ENCODE measurements at regions not wholly inside any gene's neighbourhood (a gene's known extent, or its start where the extent isn't known, plus 50 kb on each side); places are given as distances from the start of the nearest gene placed in this dataset.

DNA sequence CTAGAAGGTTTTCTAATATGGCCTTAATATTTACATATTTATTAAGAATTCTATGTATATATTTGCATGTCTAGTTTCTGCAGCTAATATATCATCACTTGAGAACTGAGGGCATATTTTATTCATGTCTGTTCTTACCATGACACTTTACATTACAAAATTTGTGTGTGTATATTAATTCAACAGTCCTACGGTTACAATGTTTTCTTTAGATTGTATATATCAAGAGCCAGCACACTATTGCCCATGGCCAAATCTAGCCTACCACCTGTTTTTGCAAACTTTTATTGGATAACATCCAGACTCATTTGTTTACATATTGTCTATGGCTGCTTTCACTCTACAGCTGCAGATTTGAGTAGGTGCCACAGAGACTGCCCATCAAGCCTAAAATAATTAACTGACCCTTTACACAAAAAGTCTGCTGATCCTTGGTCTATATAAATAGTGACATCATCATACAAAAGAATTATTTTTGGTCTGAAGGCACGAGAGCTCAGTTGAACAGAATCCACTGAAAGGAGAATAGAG lies 577.4 kb upstream of the PBX1 start:
- no peak for ATAC-seq
- CTCF ChIA-PET = no interaction called here

DNA sequence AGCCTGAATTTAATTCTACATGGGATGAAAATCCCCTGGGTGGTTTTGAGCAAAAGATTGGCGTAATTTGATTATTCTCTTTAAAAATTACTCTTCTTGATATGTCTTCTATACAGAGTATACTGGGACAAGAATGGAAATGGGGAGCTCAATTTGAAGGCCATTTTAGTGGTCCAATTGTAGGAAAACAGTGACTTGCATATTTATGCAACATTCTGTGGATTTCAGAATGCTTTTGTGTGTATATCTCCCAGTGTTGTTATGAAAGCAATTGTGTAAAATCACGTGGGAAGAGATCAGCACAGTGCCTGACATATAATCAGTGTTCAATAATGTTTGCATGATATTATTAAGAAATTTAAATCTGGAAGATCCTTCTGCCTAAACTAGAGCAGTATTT lies 575.9 kb upstream of the PBX1 start:
- Mint-ChIP-seq H3K4me3 (no peak overlapping the region), H3K27ac (no peak overlapping the region), H3K4me1 (peaks cover 10% of the 10 kb centered on the region), H3K27me3 (ENCODE audit: low read depth) (no peaks in the 10 kb centered on the region), H3K9me3 (no peaks in the 10 kb centered on the region), H3K36me3 (no peaks in the 10 kb centered on the region)
- ATAC-seq (no peak), DNase-seq (ENCODE audit: low spot score) (no peak)
- ChIA-PET CTCF (no interaction called here), POLR2A (no interaction called here)
- TF ChIP-seq, protein P1, sequence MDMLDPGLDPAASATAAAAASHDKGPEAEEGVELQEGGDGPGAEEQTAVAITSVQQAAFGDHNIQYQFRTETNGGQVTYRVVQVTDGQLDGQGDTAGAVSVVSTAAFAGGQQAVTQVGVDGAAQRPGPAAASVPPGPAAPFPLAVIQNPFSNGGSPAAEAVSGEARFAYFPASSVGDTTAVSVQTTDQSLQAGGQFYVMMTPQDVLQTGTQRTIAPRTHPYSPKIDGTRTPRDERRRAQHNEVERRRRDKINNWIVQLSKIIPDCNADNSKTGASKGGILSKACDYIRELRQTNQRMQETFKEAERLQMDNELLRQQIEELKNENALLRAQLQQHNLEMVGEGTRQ (CRISPR knock-in tag; IDR thresholded peaks at IDR 0.05) = no peak
- TF ChIP-seq, protein P2, sequence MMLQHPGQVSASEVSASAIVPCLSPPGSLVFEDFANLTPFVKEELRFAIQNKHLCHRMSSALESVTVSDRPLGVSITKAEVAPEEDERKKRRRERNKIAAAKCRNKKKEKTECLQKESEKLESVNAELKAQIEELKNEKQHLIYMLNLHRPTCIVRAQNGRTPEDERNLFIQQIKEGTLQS (CRISPR knock-in tag; conservative IDR thresholded peaks at IDR 0.05) = no peak
- TF ChIP-seq IRF2 (CRISPR knock-in tag; IDR thresholded peaks at IDR 0.05; ENCODE audit: borderline replicate concordance, low read depth) (no peak), SP1 (CRISPR knock-in tag; conservative IDR thresholded peaks at IDR 0.05) (no peak), TP53 (CRISPR knock-in tag; IDR thresholded peaks at IDR 0.05) (no peak), RELA (CRISPR knock-in tag; IDR thresholded peaks at IDR 0.05; ENCODE audit: borderline replicate concordance) (no peak), SMAD3 (CRISPR knock-in tag; IDR thresholded peaks at IDR 0.05; ENCODE audit: borderline replicate concordance) (no peak)
- TF ChIP-seq, protein P3, sequence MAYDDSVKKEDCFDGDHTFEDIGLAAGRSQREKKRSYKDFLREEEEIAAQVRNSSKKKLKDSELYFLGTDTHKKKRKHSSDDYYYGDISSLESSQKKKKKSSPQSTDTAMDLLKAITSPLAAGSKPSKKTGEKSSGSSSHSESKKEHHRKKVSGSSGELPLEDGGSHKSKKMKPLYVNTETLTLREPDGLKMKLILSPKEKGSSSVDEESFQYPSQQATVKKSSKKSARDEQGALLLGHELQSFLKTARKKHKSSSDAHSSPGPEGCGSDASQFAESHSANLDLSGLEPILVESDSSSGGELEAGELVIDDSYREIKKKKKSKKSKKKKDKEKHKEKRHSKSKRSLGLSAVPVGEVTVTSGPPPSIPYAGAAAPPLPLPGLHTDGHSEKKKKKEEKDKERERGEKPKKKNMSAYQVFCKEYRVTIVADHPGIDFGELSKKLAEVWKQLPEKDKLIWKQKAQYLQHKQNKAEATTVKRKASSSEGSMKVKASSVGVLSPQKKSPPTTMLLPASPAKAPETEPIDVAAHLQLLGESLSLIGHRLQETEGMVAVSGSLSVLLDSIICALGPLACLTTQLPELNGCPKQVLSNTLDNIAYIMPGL (CRISPR knock-in tag; IDR thresholded peaks at IDR 0.05) = no peak
- TF ChIP-seq, protein P4, sequence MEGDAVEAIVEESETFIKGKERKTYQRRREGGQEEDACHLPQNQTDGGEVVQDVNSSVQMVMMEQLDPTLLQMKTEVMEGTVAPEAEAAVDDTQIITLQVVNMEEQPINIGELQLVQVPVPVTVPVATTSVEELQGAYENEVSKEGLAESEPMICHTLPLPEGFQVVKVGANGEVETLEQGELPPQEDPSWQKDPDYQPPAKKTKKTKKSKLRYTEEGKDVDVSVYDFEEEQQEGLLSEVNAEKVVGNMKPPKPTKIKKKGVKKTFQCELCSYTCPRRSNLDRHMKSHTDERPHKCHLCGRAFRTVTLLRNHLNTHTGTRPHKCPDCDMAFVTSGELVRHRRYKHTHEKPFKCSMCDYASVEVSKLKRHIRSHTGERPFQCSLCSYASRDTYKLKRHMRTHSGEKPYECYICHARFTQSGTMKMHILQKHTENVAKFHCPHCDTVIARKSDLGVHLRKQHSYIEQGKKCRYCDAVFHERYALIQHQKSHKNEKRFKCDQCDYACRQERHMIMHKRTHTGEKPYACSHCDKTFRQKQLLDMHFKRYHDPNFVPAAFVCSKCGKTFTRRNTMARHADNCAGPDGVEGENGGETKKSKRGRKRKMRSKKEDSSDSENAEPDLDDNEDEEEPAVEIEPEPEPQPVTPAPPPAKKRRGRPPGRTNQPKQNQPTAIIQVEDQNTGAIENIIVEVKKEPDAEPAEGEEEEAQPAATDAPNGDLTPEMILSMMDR (IDR thresholded peaks at IDR 0.05) = no peak

More for the DNA sequence above, 577.4 kb upstream of the PBX1 start:
- POLR2A ChIA-PET = no interaction called here
- Mint-ChIP-seq H3K27ac (no peak overlapping the region), H3K4me1 (peaks cover 10% of the 10 kb centered on the region), H3K36me3 (no peaks in the 10 kb centered on the region), H3K27me3 (ENCODE audit: low read depth) (no peaks in the 10 kb centered on the region), H3K9me3 (no peaks in the 10 kb centered on the region), H3K4me3 (no peak overlapping the region)
- no peak for TF ChIP-seq ELF4 (CRISPR knock-in tag; IDR thresholded peaks at IDR 0.05; ENCODE audit: low read depth)
- TF ChIP-seq, protein P5, sequence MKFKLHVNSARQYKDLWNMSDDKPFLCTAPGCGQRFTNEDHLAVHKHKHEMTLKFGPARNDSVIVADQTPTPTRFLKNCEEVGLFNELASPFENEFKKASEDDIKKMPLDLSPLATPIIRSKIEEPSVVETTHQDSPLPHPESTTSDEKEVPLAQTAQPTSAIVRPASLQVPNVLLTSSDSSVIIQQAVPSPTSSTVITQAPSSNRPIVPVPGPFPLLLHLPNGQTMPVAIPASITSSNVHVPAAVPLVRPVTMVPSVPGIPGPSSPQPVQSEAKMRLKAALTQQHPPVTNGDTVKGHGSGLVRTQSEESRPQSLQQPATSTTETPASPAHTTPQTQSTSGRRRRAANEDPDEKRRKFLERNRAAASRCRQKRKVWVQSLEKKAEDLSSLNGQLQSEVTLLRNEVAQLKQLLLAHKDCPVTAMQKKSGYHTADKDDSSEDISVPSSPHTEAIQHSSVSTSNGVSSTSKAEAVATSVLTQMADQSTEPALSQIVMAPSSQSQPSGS (CRISPR knock-in tag; IDR thresholded peaks at IDR 0.05; ENCODE audit: borderline replicate concordance, low read depth) = no peak
- TF ChIP-seq SOX15 (CRISPR knock-in tag; IDR thresholded peaks at IDR 0.05) = no peak
- TF ChIP-seq, protein P6, sequence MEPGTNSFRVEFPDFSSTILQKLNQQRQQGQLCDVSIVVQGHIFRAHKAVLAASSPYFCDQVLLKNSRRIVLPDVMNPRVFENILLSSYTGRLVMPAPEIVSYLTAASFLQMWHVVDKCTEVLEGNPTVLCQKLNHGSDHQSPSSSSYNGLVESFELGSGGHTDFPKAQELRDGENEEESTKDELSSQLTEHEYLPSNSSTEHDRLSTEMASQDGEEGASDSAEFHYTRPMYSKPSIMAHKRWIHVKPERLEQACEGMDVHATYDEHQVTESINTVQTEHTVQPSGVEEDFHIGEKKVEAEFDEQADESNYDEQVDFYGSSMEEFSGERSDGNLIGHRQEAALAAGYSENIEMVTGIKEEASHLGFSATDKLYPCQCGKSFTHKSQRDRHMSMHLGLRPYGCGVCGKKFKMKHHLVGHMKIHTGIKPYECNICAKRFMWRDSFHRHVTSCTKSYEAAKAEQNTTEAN (CRISPR knock-in tag; IDR thresholded peaks at IDR 0.05) = no peak
- TF ChIP-seq SMAD3 (CRISPR knock-in tag; IDR thresholded peaks at IDR 0.05; ENCODE audit: borderline replicate concordance) = no peak
- TF ChIP-seq, protein P7, sequence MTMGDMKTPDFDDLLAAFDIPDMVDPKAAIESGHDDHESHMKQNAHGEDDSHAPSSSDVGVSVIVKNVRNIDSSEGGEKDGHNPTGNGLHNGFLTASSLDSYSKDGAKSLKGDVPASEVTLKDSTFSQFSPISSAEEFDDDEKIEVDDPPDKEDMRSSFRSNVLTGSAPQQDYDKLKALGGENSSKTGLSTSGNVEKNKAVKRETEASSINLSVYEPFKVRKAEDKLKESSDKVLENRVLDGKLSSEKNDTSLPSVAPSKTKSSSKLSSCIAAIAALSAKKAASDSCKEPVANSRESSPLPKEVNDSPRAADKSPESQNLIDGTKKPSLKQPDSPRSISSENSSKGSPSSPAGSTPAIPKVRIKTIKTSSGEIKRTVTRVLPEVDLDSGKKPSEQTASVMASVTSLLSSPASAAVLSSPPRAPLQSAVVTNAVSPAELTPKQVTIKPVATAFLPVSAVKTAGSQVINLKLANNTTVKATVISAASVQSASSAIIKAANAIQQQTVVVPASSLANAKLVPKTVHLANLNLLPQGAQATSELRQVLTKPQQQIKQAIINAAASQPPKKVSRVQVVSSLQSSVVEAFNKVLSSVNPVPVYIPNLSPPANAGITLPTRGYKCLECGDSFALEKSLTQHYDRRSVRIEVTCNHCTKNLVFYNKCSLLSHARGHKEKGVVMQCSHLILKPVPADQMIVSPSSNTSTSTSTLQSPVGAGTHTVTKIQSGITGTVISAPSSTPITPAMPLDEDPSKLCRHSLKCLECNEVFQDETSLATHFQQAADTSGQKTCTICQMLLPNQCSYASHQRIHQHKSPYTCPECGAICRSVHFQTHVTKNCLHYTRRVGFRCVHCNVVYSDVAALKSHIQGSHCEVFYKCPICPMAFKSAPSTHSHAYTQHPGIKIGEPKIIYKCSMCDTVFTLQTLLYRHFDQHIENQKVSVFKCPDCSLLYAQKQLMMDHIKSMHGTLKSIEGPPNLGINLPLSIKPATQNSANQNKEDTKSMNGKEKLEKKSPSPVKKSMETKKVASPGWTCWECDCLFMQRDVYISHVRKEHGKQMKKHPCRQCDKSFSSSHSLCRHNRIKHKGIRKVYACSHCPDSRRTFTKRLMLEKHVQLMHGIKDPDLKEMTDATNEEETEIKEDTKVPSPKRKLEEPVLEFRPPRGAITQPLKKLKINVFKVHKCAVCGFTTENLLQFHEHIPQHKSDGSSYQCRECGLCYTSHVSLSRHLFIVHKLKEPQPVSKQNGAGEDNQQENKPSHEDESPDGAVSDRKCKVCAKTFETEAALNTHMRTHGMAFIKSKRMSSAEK (CRISPR knock-in tag; IDR thresholded peaks at IDR 0.05; ENCODE audit: borderline replicate concordance) = no peak
- no peak for TF ChIP-seq FOXP1 (CRISPR knock-in tag; IDR thresholded peaks at IDR 0.05; ENCODE audit: borderline replicate concordance)
- TF ChIP-seq NFATC4 (CRISPR knock-in tag; IDR thresholded peaks at IDR 0.05) = no peak
- no peak for TF ChIP-seq TP53 (CRISPR knock-in tag; IDR thresholded peaks at IDR 0.05)
- TF ChIP-seq SMAD4 (CRISPR knock-in tag; IDR thresholded peaks at IDR 0.05) = no peak
- TF ChIP-seq, protein P8, sequence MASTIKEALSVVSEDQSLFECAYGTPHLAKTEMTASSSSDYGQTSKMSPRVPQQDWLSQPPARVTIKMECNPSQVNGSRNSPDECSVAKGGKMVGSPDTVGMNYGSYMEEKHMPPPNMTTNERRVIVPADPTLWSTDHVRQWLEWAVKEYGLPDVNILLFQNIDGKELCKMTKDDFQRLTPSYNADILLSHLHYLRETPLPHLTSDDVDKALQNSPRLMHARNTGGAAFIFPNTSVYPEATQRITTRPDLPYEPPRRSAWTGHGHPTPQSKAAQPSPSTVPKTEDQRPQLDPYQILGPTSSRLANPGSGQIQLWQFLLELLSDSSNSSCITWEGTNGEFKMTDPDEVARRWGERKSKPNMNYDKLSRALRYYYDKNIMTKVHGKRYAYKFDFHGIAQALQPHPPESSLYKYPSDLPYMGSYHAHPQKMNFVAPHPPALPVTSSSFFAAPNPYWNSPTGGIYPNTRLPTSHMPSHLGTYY (CRISPR knock-in tag; IDR thresholded peaks at IDR 0.05) = no peak
- TF ChIP-seq, protein P9, sequence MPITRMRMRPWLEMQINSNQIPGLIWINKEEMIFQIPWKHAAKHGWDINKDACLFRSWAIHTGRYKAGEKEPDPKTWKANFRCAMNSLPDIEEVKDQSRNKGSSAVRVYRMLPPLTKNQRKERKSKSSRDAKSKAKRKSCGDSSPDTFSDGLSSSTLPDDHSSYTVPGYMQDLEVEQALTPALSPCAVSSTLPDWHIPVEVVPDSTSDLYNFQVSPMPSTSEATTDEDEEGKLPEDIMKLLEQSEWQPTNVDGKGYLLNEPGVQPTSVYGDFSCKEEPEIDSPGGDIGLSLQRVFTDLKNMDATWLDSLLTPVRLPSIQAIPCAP (CRISPR knock-in tag; IDR thresholded peaks at IDR 0.05) = no peak
- TF ChIP-seq MXD4 (CRISPR knock-in tag; IDR thresholded peaks at IDR 0.05; ENCODE audit: borderline replicate concordance) = no peak
- no peak for DNase-seq (ENCODE audit: low spot score)

Data from WTC11 (cell line).